ENCODE measurements at regions not wholly inside any gene's neighbourhood (a gene's known extent, or its start where the extent isn't known, plus 50 kb on each side); places are given as distances from the start of the nearest gene placed in this dataset.

DNA sequence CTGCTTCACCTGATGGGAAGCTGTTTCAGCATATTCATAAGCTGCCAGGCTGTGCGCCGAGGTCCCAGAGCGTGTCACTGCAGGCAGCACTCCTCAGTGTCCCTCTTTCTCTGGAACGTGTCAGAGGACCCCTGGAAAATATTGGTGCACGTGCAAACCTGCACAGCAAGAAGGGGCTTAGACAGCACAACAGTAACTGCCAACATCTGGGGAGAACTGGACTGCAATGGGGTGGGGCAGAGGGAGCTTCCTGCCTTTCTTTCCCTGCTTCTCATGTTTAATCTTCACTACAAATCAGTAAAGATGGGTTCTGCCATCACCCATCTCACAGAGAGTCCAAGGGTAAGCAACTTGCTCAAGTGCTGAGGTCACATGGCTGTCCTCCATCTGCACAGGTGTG, 86.5 kb upstream of the GPR26 start:
- H3K4me2 ChIP-seq (ENCODE audit: low read depth, low read length) = no peak overlapping the region
- 0% methylated on average over 4 of the region's 5 CpGs for WGBS (ENCODE audit: low lambda C conversion rate)
- in situ Hi-C loops (cut with HindIII; ENCODE audit: extremely low pct_ligation_motif_present, low pct_unique_long_range_greater_than_20kb) (loop anchor here (5.0 to 10.0 kb wide), 2 partner anchors 388 to 805 kb away; no protein-coding TSS in a partner anchor), intact Hi-C loops (cut with micrococcal nuclease; ENCODE audit: unreplicated experiment) (no loop called here)
- POLR2A ChIA-PET = no interaction called here
- peaks cover 7% of the 10 kb centered on the region; the same call in 1 of the 2 replicates for H3K4me1 ChIP-seq (ENCODE audit: insufficient read depth, low read length)
- no TSS peak for BruUV-seq (replicated peaks)
- H4K20me1 ChIP-seq (ENCODE audit: insufficient read depth, low read length) = no peaks in the 10 kb centered on the region
- CTCF ChIA-PET (ENCODE audit: low intra/inter-chr PET ratio, low total read pairs) = no interaction called here
- FAIRE-seq (no peak), DNase-seq (ENCODE audit: low spot score) (no peak), ATAC-seq (no peak)
- no peak overlapping the region for H3K27ac ChIP-seq (ENCODE audit: extremely low read length, insufficient read depth, low read length)
- TF ChIP-seq GTF3A (CRISPR knock-in tag; conservative IDR thresholded peaks at IDR 0.05) = no peak
- no peak for TF ChIP-seq ZNF17 (CRISPR knock-in tag; IDR thresholded peaks at IDR 0.05)
- TF ChIP-seq HMG20B (CRISPR knock-in tag; conservative IDR thresholded peaks at IDR 0.05) = no peak
- TF ChIP-seq ATF7 (IDR thresholded peaks at IDR 0.05) = no peak
- TF ChIP-seq ATF7 (CRISPR knock-in tag; IDR thresholded peaks at IDR 0.05) = no peak
- TF ChIP-seq ZNF775 (CRISPR knock-in tag; IDR thresholded peaks at IDR 0.05; ENCODE audit: borderline replicate concordance) = no peak
- TF ChIP-seq, protein P1, sequence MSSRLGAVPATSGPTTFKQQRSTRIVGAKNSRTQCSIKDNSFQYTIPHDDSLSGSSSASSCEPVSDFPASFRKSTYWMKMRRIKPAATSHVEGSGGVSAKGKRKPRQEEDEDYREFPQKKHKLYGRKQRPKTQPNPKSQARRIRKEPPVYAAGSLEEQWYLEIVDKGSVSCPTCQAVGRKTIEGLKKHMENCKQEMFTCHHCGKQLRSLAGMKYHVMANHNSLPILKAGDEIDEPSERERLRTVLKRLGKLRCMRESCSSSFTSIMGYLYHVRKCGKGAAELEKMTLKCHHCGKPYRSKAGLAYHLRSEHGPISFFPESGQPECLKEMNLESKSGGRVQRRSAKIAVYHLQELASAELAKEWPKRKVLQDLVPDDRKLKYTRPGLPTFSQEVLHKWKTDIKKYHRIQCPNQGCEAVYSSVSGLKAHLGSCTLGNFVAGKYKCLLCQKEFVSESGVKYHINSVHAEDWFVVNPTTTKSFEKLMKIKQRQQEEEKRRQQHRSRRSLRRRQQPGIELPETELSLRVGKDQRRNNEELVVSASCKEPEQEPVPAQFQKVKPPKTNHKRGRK (CRISPR knock-in tag; IDR thresholded peaks at IDR 0.05) = no peak
- no peak for TF ChIP-seq ZNF225 (CRISPR knock-in tag; IDR thresholded peaks at IDR 0.05)
- TF ChIP-seq, protein P2, sequence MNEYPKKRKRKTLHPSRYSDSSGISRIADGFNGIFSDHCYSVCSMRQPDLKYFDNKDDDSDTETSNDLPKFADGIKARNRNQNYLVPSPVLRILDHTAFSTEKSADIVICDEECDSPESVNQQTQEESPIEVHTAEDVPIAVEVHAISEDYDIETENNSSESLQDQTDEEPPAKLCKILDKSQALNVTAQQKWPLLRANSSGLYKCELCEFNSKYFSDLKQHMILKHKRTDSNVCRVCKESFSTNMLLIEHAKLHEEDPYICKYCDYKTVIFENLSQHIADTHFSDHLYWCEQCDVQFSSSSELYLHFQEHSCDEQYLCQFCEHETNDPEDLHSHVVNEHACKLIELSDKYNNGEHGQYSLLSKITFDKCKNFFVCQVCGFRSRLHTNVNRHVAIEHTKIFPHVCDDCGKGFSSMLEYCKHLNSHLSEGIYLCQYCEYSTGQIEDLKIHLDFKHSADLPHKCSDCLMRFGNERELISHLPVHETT (CRISPR knock-in tag; conservative IDR thresholded peaks at IDR 0.05) = no peak
- TF ChIP-seq RBM22 (optimal IDR thresholded peaks at IDR 0.05; ENCODE audit: low read length) = no peak
- TF ChIP-seq, protein P3, sequence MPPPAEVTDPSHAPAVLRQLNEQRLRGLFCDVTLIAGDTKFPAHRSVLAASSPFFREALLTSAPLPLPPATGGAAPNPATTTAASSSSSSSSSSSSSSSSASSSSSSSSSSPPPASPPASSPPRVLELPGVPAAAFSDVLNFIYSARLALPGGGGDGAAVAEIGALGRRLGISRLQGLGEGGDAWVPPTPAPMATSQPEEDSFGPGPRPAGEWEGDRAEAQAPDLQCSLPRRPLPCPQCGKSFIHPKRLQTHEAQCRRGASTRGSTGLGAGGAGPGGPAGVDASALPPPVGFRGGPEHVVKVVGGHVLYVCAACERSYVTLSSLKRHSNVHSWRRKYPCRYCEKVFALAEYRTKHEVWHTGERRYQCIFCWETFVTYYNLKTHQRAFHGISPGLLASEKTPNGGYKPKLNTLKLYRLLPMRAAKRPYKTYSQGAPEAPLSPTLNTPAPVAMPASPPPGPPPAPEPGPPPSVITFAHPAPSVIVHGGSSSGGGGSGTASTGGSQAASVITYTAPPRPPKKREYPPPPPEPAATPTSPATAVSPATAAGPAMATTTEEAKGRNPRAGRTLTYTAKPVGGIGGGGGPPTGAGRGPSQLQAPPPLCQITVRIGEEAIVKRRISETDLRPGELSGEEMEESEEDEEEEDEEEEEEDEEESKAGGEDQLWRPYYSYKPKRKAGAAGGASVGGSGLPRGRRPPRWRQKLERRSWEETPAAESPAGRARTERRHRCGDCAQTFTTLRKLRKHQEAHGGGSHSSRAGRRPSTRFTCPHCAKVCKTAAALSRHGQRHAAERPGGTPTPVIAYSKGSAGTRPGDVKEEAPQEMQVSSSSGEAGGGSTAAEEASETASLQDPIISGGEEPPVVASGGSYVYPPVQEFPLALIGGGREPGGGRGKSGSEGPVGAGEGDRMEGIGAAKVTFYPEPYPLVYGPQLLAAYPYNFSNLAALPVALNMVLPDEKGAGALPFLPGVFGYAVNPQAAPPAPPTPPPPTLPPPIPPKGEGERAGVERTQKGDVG (CRISPR knock-in tag; IDR thresholded peaks at IDR 0.05; ENCODE audit: borderline replicate concordance) = no peak
- TF ChIP-seq SRF (IDR thresholded peaks at IDR 0.05; ENCODE audit: low read depth, low read length) = no peak
- TF ChIP-seq, protein P4, sequence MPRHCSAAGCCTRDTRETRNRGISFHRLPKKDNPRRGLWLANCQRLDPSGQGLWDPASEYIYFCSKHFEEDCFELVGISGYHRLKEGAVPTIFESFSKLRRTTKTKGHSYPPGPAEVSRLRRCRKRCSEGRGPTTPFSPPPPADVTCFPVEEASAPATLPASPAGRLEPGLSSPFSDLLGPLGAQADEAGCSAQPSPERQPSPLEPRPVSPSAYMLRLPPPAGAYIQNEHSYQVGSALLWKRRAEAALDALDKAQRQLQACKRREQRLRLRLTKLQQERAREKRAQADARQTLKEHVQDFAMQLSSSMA (CRISPR knock-in tag; IDR thresholded peaks at IDR 0.05) = no peak
- H3K27me3 ChIP-seq (ENCODE audit: control insufficient read depth in 1 of 2, insufficient read depth in 2 of 2, low read length in 2 of 2) = peaks cover 3 to 18% of the 10 kb centered on the region in 2 experiments; a peak in 3 of 5 replicates
- H3K4me3 ChIP-seq (replicated peaks in 1 of 3; ENCODE audit: insufficient read depth in 1 of 3, low read depth in 2 of 3, low read length in 3 of 3) = no peak overlapping the region
- H3K79me2 ChIP-seq (ENCODE audit: insufficient read depth, low read length) = no peaks in the 10 kb centered on the region
- H3K36me3 ChIP-seq (replicated peaks in 1 of 2; ENCODE audit: control insufficient read depth in 1 of 2, insufficient read depth in 2 of 2, low read length in 2 of 2) = no peaks in the 10 kb centered on the region
- no peaks in the 10 kb centered on the region for H3K9me3 ChIP-seq (ENCODE audit: low read length)
- no peak overlapping the region for H2AFZ ChIP-seq (ENCODE audit: low read length)
- H3K9ac ChIP-seq (ENCODE audit: insufficient read depth, low read depth, low read length) = no peak overlapping the region

Measured in HepG2 (cell line).